Esophagus squamous epithelium (tissue), 4 donors: ENCODE measurements at regions not wholly inside any gene's neighbourhood (a gene's known extent, or its start where the extent isn't known, plus 50 kb on each side); places are given as distances from the start of the nearest gene placed in this dataset.

Experiments used
- CTCF ChIP-seq, 6 experiments: fragments of 450-650 bp in 4 of 6; fragments of 200-600 bp in 2 of 6; sonication (generic) in 2 of 6; IDR thresholded peaks; one replicate each; pipeline ENCODE4 v1.5.1; 2016 to 2019; ENCODE audit warnings: antibody characterized with exemption in 6 of 6, mild to moderate bottlenecking in 4 of 6, moderate library complexity in 4 of 6
- POLR2A ChIP-seq, 4 donors: fragments of 450-650 bp; IDR thresholded peaks; one replicate each; pipeline ENCODE4 v1.6.1; 2017; ENCODE audit warnings: antibody characterized with exemption in 4 of 4, mild to moderate bottlenecking in 4 of 4, moderate library complexity in 3 of 4

DNA sequence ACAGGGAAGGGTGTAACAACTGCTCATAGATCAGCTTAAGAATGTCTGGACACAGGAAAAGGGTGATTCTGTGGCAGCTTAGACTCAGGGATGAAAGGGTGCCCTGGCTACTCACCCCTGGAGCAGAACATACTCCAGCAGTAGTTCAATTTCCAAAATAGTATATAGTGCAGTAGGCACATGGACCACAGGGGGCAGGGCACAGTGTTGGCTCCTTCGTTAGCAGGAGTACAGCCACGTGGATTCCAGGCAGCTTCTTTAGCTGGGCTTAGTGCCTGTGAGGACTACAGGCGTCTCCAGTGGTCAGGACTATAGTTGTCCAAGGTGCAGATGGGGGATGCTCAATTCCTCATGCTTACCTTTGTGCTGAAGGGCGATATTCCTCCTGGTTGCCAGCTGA lies 277.5 kb upstream of the DDX18 start:
- no peak for TF ChIP-seq POLR2A (IDR thresholded peaks at IDR 0.05)
- TF ChIP-seq CTCF (IDR thresholded peaks at IDR 0.05): no peak
